Heart left ventricle (tissue), 13 donors: ENCODE measurements at regions not wholly inside any gene's neighbourhood (a gene's known extent, or its start where the extent isn't known, plus 50 kb on each side); places are given as distances from the start of the nearest gene placed in this dataset.

ENCODE experiments used
- POLR2A ChIP-seq, 2 donors: fragments of 450-650 bp; IDR thresholded peaks; one replicate each; pipeline ENCODE4 v1.6.1; 2017; ENCODE audit warnings: antibody characterized with exemption in 2 of 2, mild to moderate bottlenecking in 2 of 2, moderate library complexity in 2 of 2
- TF ChIP-seq, protein P1 (sequence below), 12 donors: fragments of 200-600 bp; sonication (generic) in 4 of 12; IDR thresholded peaks; one replicate each; pipeline versions ENCODE4 v1.5.0 to v1.8.0; 2018 to 2022; ENCODE audit warnings: antibody characterized with exemption in 12 of 12, mild to moderate bottlenecking in 5 of 12
- donor health status: ischemic (EF 13 %, LVEDD 7.1; RV severe dilation, severe dysfunction).
- donor health status: DM: no; HTN: yes; CAD: no.
- donor health status: DM: no; HTN: no; CAD: no.
- donor health status: ischemic (EF 25% LVEDD 6.9; RV normal size, moderate dysfunction).
- donor health status: ischemic (EF 25% LVEDD 5.7; RV mildly dilated, moderate dysfunction).
- donor health status: ischemic (EF 35%, LVEDD 5.7; RV mildly dilated, moderate dysfunction).
- donor health status: nonischemic (EF 11% LVEDD 7.7; RV severe dilation, severe dysfunction).
- donor health status: DM: yes; HTN: yes; CAD: no.
- donor health status: PGD.
- donor health status: ischemic (EF 29% LVEDD 5.4; RV normal size, mild dysfunction).
- donor health status: nonischemic (EF 23%, LVEDD 6.1; RV moderate dilation, normal function).

DNA sequence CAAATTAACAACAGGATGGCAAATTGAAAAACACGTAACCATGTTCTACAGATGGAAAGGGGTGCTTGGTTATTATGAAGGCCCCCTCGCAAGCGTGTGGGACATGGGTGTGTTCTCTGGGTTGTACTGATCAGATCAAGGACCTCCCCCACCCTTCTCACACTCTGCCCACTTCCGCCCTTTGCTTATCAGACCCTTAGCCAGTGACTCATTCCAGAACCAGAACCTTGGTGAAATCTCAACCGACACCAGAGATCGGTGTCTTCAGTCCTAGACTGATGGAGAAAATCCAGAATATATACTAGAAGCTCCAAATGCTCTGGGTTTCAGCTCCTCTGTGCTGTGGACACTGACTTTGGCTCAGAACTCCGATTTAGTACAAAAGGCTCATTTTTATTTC is 64.9 kb downstream of the PTTG1 start:
- TF ChIP-seq, protein P1, sequence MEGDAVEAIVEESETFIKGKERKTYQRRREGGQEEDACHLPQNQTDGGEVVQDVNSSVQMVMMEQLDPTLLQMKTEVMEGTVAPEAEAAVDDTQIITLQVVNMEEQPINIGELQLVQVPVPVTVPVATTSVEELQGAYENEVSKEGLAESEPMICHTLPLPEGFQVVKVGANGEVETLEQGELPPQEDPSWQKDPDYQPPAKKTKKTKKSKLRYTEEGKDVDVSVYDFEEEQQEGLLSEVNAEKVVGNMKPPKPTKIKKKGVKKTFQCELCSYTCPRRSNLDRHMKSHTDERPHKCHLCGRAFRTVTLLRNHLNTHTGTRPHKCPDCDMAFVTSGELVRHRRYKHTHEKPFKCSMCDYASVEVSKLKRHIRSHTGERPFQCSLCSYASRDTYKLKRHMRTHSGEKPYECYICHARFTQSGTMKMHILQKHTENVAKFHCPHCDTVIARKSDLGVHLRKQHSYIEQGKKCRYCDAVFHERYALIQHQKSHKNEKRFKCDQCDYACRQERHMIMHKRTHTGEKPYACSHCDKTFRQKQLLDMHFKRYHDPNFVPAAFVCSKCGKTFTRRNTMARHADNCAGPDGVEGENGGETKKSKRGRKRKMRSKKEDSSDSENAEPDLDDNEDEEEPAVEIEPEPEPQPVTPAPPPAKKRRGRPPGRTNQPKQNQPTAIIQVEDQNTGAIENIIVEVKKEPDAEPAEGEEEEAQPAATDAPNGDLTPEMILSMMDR (IDR thresholded peaks at IDR 0.05), result no peak
- TF ChIP-seq POLR2A (IDR thresholded peaks at IDR 0.05), result no peak
